H1 (cell line): ENCODE measurements at regions not wholly inside any gene's neighbourhood (a gene's known extent, or its start where the extent isn't known, plus 50 kb on each side); places are given as distances from the start of the nearest gene placed in this dataset.

Experiments
- CTCF ChIA-PET: fragments of 300-600 bp; sonication (Branson Sonifier 250); formaldehyde crosslinking; loops from one replicate; lab custom pipeline; 2021; ENCODE audit not compliant: partially characterized antibody; lab: Charles Lee
- POLR2A ChIA-PET: fragments of 300-600 bp; sonication (Branson Sonifier 250); formaldehyde crosslinking; loops from one replicate; lab custom pipeline; 2021; ENCODE audit warnings: inconsistent platforms; ENCODE audit not compliant: partially characterized antibody; lab: Charles Lee
- DNase-seq, 2 experiments: peaks; one replicate each; pipeline versions ENCODE4 v3.0.0 to v3.0.0-alpha.2; 2010 to 2022; ENCODE audit warnings: low spot score in 2 of 2, low read depth in 1 of 2, mixed read lengths in 1 of 2
- FAIRE-seq: peaks from 2 replicates; lab custom pipeline; 2011; peaks lifted over from hg19 to GRCh38; lab: Jason Lieb, UNC
- H2AFZ ChIP-seq: 2 replicates; pipeline ENCODE4 v1.8.1; 2012; ENCODE audit warnings: low read length, inconsistent platforms
- H2AK5ac ChIP-seq: 2 replicates; pipeline ENCODE4 v1.6.1; 2013; ENCODE audit warnings: low read depth, low read length
- H2BK120ac ChIP-seq: replicated peaks from 2 replicates; pipeline ENCODE3; 2013; ENCODE audit warnings: low read depth, low read length, inconsistent platforms
- H2BK12ac ChIP-seq: 2 replicates; pipeline ENCODE4 v1.6.1; 2013; ENCODE audit warnings: low read depth, low read length
- H2BK15ac ChIP-seq: 2 replicates; pipeline ENCODE4 v1.6.1; 2013; ENCODE audit warnings: low read length
- H2BK20ac ChIP-seq: 2 replicates; pipeline ENCODE4 v1.6.1; 2013; ENCODE audit warnings: low read length
- H2BK5ac ChIP-seq: 2 replicates; pipeline ENCODE4 v1.6.1; 2013; ENCODE audit warnings: low read depth, low read length
- H3K14ac ChIP-seq: 2 replicates; pipeline ENCODE4 v1.6.1; 2013; ENCODE audit warnings: inconsistent platforms; ENCODE audit not compliant: insufficient read length
- H3K18ac ChIP-seq: 2 replicates; pipeline ENCODE4 v1.6.1; 2013; ENCODE audit warnings: low read length; ENCODE audit errors: extremely low read depth
- H3K23ac ChIP-seq: 2 replicates; pipeline ENCODE4 v1.6.1; 2013; ENCODE audit warnings: inconsistent platforms; ENCODE audit not compliant: insufficient read length
- H3K23me2 ChIP-seq: 2 replicates; pipeline ENCODE4 v1.6.1; 2013; ENCODE audit warnings: low read depth, low read length
- H3K27ac ChIP-seq: 2 replicates; pipeline ENCODE4 v1.6.1; 2011; ENCODE audit warnings: low read depth, low read length, inconsistent platforms
- H3K27me3 ChIP-seq, 4 experiments: replicated peaks in 1 of 4; 1 replicate in 1 of 4; 2 replicates in 3 of 4; pipeline versions ENCODE4 v1.6.1 to v1.8.1; 2011 to 2013; ENCODE audit warnings: low read length in 3 of 4, mild to moderate bottlenecking in 3 of 4, inconsistent platforms in 2 of 4, mixed read lengths in 2 of 4, moderate library complexity in 1 of 4; ENCODE audit not compliant: control insufficient read depth in 3 of 4, insufficient read depth in 3 of 4; ENCODE audit errors: extremely low read depth in 1 of 4
- H3K36me3 ChIP-seq, 4 experiments: 2 replicates each; pipeline versions ENCODE4 v1.6.1 to v1.8.1; 2011 to 2013; ENCODE audit warnings: mild to moderate bottlenecking in 4 of 4, low read length in 3 of 4, moderate library complexity in 2 of 4, control low read depth in 1 of 4, inconsistent platforms in 1 of 4; ENCODE audit not compliant: insufficient read depth in 4 of 4, control insufficient read depth in 2 of 4
- H3K4ac ChIP-seq: replicated peaks from 2 replicates; pipeline ENCODE3; 2013; ENCODE audit warnings: low read length, low read depth, mixed read lengths, inconsistent platforms; ENCODE audit not compliant: insufficient read length
- H3K4me1 ChIP-seq, 4 experiments: replicated peaks in 1 of 4; 1 replicate in 1 of 4; 2 replicates in 3 of 4; pipeline versions ENCODE4 v1.6.1 to v1.8.1; 2011 to 2013; ENCODE audit warnings: low read length in 3 of 4, inconsistent platforms in 2 of 4, mixed read lengths in 1 of 4; ENCODE audit not compliant: insufficient read depth in 4 of 4, control insufficient read depth in 3 of 4
- H3K4me2 ChIP-seq, 2 experiments: 2 replicates each; pipeline versions ENCODE4 v1.6.1 to v1.8.1; 2011 to 2013; ENCODE audit warnings: low read depth in 2 of 2, low read length in 2 of 2, control low read depth in 1 of 2, inconsistent platforms in 1 of 2, mild to moderate bottlenecking in 1 of 2; ENCODE audit not compliant: insufficient read depth in 1 of 2
- H3K4me3 ChIP-seq, 4 experiments: fragments of 200-600, 300-600 bp in 1 of 4; sonication (generic), shearing (Covaris generic), sonication (Bioruptor Twin) in 1 of 4; 2 replicates each; pipeline versions ENCODE4 v1.5.1 to v1.8.1; 2011 to 2016; ENCODE audit warnings: low read length in 4 of 4, low read depth in 3 of 4, control low read depth in 2 of 4, inconsistent platforms in 2 of 4, mild to moderate bottlenecking in 2 of 4, mixed read lengths in 1 of 4, moderate library complexity in 1 of 4; ENCODE audit not compliant: insufficient read depth in 2 of 4; ENCODE audit errors: extremely low read depth in 1 of 4
- H3K56ac ChIP-seq: replicated peaks from 2 replicates; pipeline ENCODE3; 2013; ENCODE audit warnings: low read depth, mild to moderate bottlenecking, mixed read lengths, low read length, inconsistent platforms; ENCODE audit not compliant: insufficient read length
- H3K79me1 ChIP-seq: 2 replicates; pipeline ENCODE4 v1.6.1; 2013; ENCODE audit warnings: low read depth, low read length, control low read depth
- H3K79me2 ChIP-seq, 2 experiments: 2 replicates each; pipeline versions ENCODE4 v1.6.1 to v1.8.1; 2012 to 2013; ENCODE audit warnings: low read length in 2 of 2, mild to moderate bottlenecking in 2 of 2, inconsistent platforms in 1 of 2; ENCODE audit not compliant: insufficient read depth in 2 of 2, control insufficient read depth in 1 of 2
- H3K9ac ChIP-seq, 4 experiments: replicated peaks in 1 of 4; 1 replicate in 1 of 4; 2 replicates in 3 of 4; pipeline versions ENCODE4 v1.6.1 to v1.8.1; 2011 to 2013; ENCODE audit warnings: low read depth in 3 of 4, low read length in 3 of 4, control low read depth in 2 of 4, mild to moderate bottlenecking in 2 of 4, moderate library complexity in 2 of 4, inconsistent platforms in 1 of 4; ENCODE audit errors: extremely low read depth in 1 of 4
- H3K9me3 ChIP-seq, 2 experiments: 2 replicates each; pipeline versions ENCODE4 v1.6.1 to v1.8.1; 2012 to 2013; ENCODE audit warnings: mild to moderate bottlenecking in 2 of 2, moderate library complexity in 2 of 2, control low read depth in 1 of 2, inconsistent platforms in 1 of 2, low read depth in 1 of 2, low read length in 1 of 2, mixed read lengths in 1 of 2; ENCODE audit not compliant: insufficient read depth in 2 of 2
- H4K20me1 ChIP-seq, 2 experiments: replicated peaks in 1 of 2; 2 replicates each; pipeline versions ENCODE3 to v1.8.1; 2011 to 2013; ENCODE audit warnings: inconsistent platforms in 2 of 2, low read length in 2 of 2, mild to moderate bottlenecking in 1 of 2; ENCODE audit not compliant: insufficient read depth in 2 of 2, control insufficient read depth in 1 of 2
- H4K5ac ChIP-seq: 2 replicates; pipeline ENCODE4 v1.6.1; 2013; ENCODE audit warnings: low read length, low read depth, mixed read lengths, inconsistent platforms; ENCODE audit not compliant: insufficient read length
- H4K8ac ChIP-seq: 2 replicates; pipeline ENCODE4 v1.8.0; 2013; ENCODE audit warnings: mild to moderate bottlenecking, moderate library complexity, low read length, inconsistent platforms; ENCODE audit not compliant: insufficient read depth; ENCODE audit errors: extremely low read depth
- H4K91ac ChIP-seq: replicated peaks from 2 replicates; pipeline ENCODE3; 2013; ENCODE audit warnings: low read length, mixed read lengths, inconsistent platforms; ENCODE audit not compliant: insufficient read length
- CBX8 ChIP-seq: fragments of 300-800, 300-1000 bp; sonication (generic); IDR thresholded peaks from 2 replicates; pipeline ENCODE4 v1.7.1; 2016; ENCODE audit warnings: low read depth, low read length, borderline replicate concordance
- CHD2 ChIP-seq: IDR thresholded peaks from 2 replicates; pipeline ENCODE4 v1.6.1; 2012; ENCODE audit warnings: low read length, improper control_type of control experiment
- KDM5A ChIP-seq: fragments of 200-600 bp; IDR thresholded peaks from 2 replicates; pipeline ENCODE4 v1.7.1; 2012; ENCODE audit warnings: mild to moderate bottlenecking, low read length, inconsistent platforms, mixed read lengths
- PHF8 ChIP-seq: fragments of 200-600 bp; sonication (generic); conservative IDR thresholded peaks from 2 replicates; pipeline ENCODE4 v1.7.1; 2012; ENCODE audit warnings: low read depth, mild to moderate bottlenecking, inconsistent platforms, low read length, moderate library complexity
- RNF2 ChIP-seq: fragments of 200-900, 300-1000 bp; sonication (generic); IDR thresholded peaks from 2 replicates; pipeline ENCODE4 v1.7.1; 2016; ENCODE audit warnings: borderline replicate concordance, low read depth, mild to moderate bottlenecking, antibody characterized with exemption, low read length; ENCODE audit not compliant: poor library complexity, severe bottlenecking; ENCODE audit errors: missing control alignments
- SIN3A ChIP-seq, 2 experiments: IDR thresholded peaks in 1 of 2; conservative IDR thresholded peaks in 1 of 2; 2 replicates each; pipeline ENCODE4 v1.6.1; 2011 to 2012; ENCODE audit warnings: low read length in 2 of 2, improper control_type of control experiment in 1 of 2, low read depth in 1 of 2, mild to moderate bottlenecking in 1 of 2
- SIRT6 ChIP-seq: IDR thresholded peaks from one replicate; pipeline ENCODE4 v1.7.1; 2012; ENCODE audit warnings: low read length, inconsistent platforms
- TBP ChIP-seq: IDR thresholded peaks from 2 replicates; pipeline ENCODE4 v1.6.1; 2011; ENCODE audit warnings: low read depth, low read length, improper control_type of control experiment
- TEAD4 ChIP-seq: IDR thresholded peaks from 2 replicates; pipeline ENCODE4 v1.6.1; 2012; ENCODE audit warnings: low read depth, low read length, inconsistent platforms, mixed read lengths
- ZNF274 ChIP-seq: IDR thresholded peaks from 2 replicates; pipeline ENCODE4 v1.7.0; 2012; ENCODE audit warnings: low read length, borderline replicate concordance; ENCODE audit errors: extremely low read depth
- WGBS, 2 experiments: shearing (Covaris generic) in 1 of 2; methylation state at CpG; one replicate each; pipeline versions ENCODE4 v1.1.6 to v1.1.7; 2013 to 2015; ENCODE audit warnings: low lambda C conversion rate in 2 of 2, mixed read lengths in 2 of 2, inconsistent platforms in 1 of 2, low coverage in 1 of 2, missing lambda C conversion rate in 1 of 2; ENCODE audit not compliant: insufficient replicate concordance in 2 of 2, insufficient coverage in 1 of 2, insufficient read length in 1 of 2; ENCODE audit errors: extremely low coverage in 1 of 2, missing lambda C conversion rate in 1 of 2; 5-methylcytosine and 5-hydroxymethylcytosine counted together
- TF ChIP-seq, protein P1 (sequence below): IDR thresholded peaks from 2 replicates; pipeline ENCODE4 v1.6.1; 2012; ENCODE audit warnings: inconsistent platforms

DNA sequence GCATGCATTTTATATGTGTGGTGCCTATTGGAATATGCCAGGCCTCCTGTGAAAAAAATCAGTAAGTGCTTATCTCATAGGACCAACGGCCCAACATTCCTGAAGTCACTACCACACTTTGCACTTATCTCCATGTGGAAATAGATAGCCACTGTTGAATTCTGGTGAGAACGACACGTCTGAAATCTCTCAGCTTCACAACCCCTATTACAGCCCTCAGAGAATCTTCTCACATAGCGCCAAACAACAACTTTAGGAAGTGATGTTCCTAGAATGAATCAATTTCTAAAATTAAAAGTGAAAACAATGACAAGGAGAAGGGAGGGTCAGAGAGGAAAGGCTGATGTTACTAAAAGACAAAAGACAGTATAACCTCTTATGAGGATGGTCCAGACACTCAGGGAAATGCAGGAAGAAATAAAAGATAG, 270.8 kb upstream of the BTG1 start:
- DNase-seq (no peak), FAIRE-seq (no peak)
- 92% methylated on average over 4 of the region's 4 CpGs; no CpG with 5 or more reads in 1 of the 2 experiments for WGBS, 2 experiments
- Histone ChIP-seq H3K27me3 (no peaks in the 10 kb centered on the region), H3K36me3 (no peaks in the 10 kb centered on the region), H2BK120ac (no peak overlapping the region), H2BK5ac (no peak overlapping the region), H2AK5ac (no peak overlapping the region), H3K27ac (no peak overlapping the region), H4K20me1 (no peaks in the 10 kb centered on the region), H3K9me3 (no peaks in the 10 kb centered on the region), H3K79me1 (no peaks in the 10 kb centered on the region), H3K56ac (no peak overlapping the region), H3K9ac (no peak overlapping the region), H2BK12ac (no peak overlapping the region), H3K18ac (no peak overlapping the region), H3K23me2 (no peaks in the 10 kb centered on the region; the same call in 1 of the 2 replicates), H4K91ac (no peak overlapping the region), H3K4me1 (peaks cover 0 to 2% (median 0%) of the 10 kb centered on the region in 4 experiments; a peak in 1 of 7 replicates), H3K4me2 (no peak overlapping the region), H3K23ac (no peak overlapping the region), H2BK20ac (no peak overlapping the region), H2BK15ac (no peak overlapping the region), H3K79me2 (no peaks in the 10 kb centered on the region; a peak in 1 of 4 replicates), H4K8ac (no peak overlapping the region), H4K5ac (no peak overlapping the region), H3K4ac (no peak overlapping the region), H3K14ac (no peak overlapping the region), H2AFZ (peak overlapping the region; percentile 18; the same call in 1 of the 2 replicates), H3K4me3 (no peak overlapping the region)
- POLR2A ChIA-PET, result no interaction called here
- CTCF ChIA-PET, result interaction anchor here (2.2 kb wide), 1 partner anchor 8 kb away, joined by 7 read pairs; no protein-coding TSS in a partner anchor
- TF ChIP-seq RNF2 (no peak), TEAD4 (no peak), ZNF274 (no peak), CBX8 (no peak), KDM5A (no peak), PHF8 (no peak), TBP (no peak), SIRT6 (no peak), SIN3A (conservative IDR thresholded peaks at IDR 0.05 in 1 of 2, IDR thresholded peaks at IDR 0.05 in 1 of 2; ENCODE audit: low read depth in 1 of 2, low read length in 2 of 2) (no peak), CHD2 (no peak)
- TF ChIP-seq, protein P1, sequence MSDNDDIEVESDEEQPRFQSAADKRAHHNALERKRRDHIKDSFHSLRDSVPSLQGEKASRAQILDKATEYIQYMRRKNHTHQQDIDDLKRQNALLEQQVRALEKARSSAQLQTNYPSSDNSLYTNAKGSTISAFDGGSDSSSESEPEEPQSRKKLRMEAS, result no peak
